HG03565 (cell line): ENCODE measurements at regions not wholly inside any gene's neighbourhood (a gene's known extent, or its start where the extent isn't known, plus 50 kb on each side); places are given as distances from the start of the nearest gene placed in this dataset.

Source experiments
- ATAC-seq: cut with Tn5 transposase; IDR thresholded peaks from one replicate; pipeline ENCODE4 v1.9.1; 2021; ENCODE audit warnings: mild to moderate bottlenecking, moderate library complexity; ENCODE audit not compliant: unreplicated experiment

GRCh38 chr6:164412566-164412965, 896.8 kb downstream of the C6orf118 start:
- no peak for ATAC-seq

- ATAC-seq = no peak
Measured at GRCh38 chr6:164410017-164410416, 899.4 kb downstream of the C6orf118 start.

- ATAC-seq = no peak
Measured at GRCh38 chr6:164409309-164410009, 899.9 kb downstream of the C6orf118 start.

- no peak for ATAC-seq
Measured at GRCh38 chr6:164408868-164409267, 900.5 kb downstream of the C6orf118 start.

GRCh38 chr6:164404812-164405488, 904.5 kb downstream of the C6orf118 start:
- no peak for ATAC-seq

- no peak for ATAC-seq
Measured at GRCh38 chr6:164401871-164402270, 907.5 kb downstream of the C6orf118 start.

- ATAC-seq = no peak
Measured at GRCh38 chr6:164398647-164399046, 910.8 kb downstream of the C6orf118 start.

- peak; percentile 57 for ATAC-seq
Measured at GRCh38 chr6:164396071-164397047, 913.0 kb downstream of the C6orf118 start.

- ATAC-seq = no peak
Measured at GRCh38 chr6:164379795-164380194, 929.6 kb downstream of the C6orf118 start.

GRCh38 chr6:164378330-164378729, 931.1 kb downstream of the C6orf118 start:
- no peak for ATAC-seq

- ATAC-seq = no peak
Measured at GRCh38 chr6:164377348-164377918, 932.0 kb downstream of the C6orf118 start.

- no peak for ATAC-seq
Measured at GRCh38 chr6:164370773-164371172, 938.6 kb downstream of the C6orf118 start.

GRCh38 chr6:164359441-164359840, 944.9 kb downstream of the QKI start:
- ATAC-seq = no peak

- no peak for ATAC-seq
Measured at GRCh38 chr6:164359036-164359435, 944.5 kb downstream of the QKI start.

- no peak for ATAC-seq
Measured at GRCh38 chr6:164356814-164357213, 942.3 kb downstream of the QKI start.

GRCh38 chr6:164347455-164347854, 932.9 kb downstream of the QKI start:
- ATAC-seq = no peak

- ATAC-seq = no peak
Measured at GRCh38 chr6:164346631-164347030, 932.1 kb downstream of the QKI start.

GRCh38 chr6:164345806-164346496, 931.4 kb downstream of the QKI start:
- no peak for ATAC-seq

GRCh38 chr6:164345327-164345726, 930.8 kb downstream of the QKI start:
- ATAC-seq = no peak

- ATAC-seq = no peak
Measured at GRCh38 chr6:164344801-164345291, 930.3 kb downstream of the QKI start.
